OCI-LY7 (cell line): ENCODE measurements at regions not wholly inside any gene's neighbourhood (a gene's known extent, or its start where the extent isn't known, plus 50 kb on each side); places are given as distances from the start of the nearest gene placed in this dataset.

ENCODE experiments used
- BruUV-seq: library from RNA; stranded (reverse); fragments of 400-500 nt; replicated peaks from 2 replicates; lab custom pipeline; 2021; lab: Mats Ljungman, UMichigan
- CTCF ChIA-PET: fragments of 300-600 bp; sonication (Branson Sonifier 250); formaldehyde crosslinking; loops from one replicate; lab custom pipeline; 2022; ENCODE audit warnings: antibody characterized with exemption; ENCODE audit not compliant: unreplicated experiment; lab: Charles Lee
- POLR2A ChIA-PET: fragments of 300-600 bp; sonication (Branson Sonifier 250); formaldehyde crosslinking; loops from one replicate; lab custom pipeline; 2022; ENCODE audit warnings: antibody characterized with exemption; lab: Charles Lee
- DNase-seq: peaks from one replicate; pipeline ENCODE4 v3.0.0-alpha.2; 2015; ENCODE audit warnings: low spot score
- H2AFZ ChIP-seq: fragments of 200-600 bp; sonication (generic), shearing (Covaris generic); 2 replicates; pipeline ENCODE4 v1.6.1; 2014; ENCODE audit warnings: mild to moderate bottlenecking, antibody characterized with exemption, low read length, moderate library complexity
- H3K27ac ChIP-seq: fragments of 200-600 bp; sonication (generic); 2 replicates; pipeline ENCODE4 v1.5.1; 2014; ENCODE audit warnings: mixed run types, low read depth, mild to moderate bottlenecking, moderate library complexity, low read length, inconsistent platforms; ENCODE audit not compliant: poor library complexity, severe bottlenecking
- H3K36me3 ChIP-seq: fragments of 200-600 bp; sonication (generic); 2 replicates; pipeline ENCODE4 v1.6.1; 2014; ENCODE audit warnings: mild to moderate bottlenecking, antibody characterized with exemption, low read length, moderate library complexity, mixed read lengths; ENCODE audit not compliant: insufficient read depth
- H3K4me1 ChIP-seq: fragments of 200-600 bp; sonication (generic); 2 replicates; pipeline ENCODE4 v1.5.1; 2014; ENCODE audit warnings: mild to moderate bottlenecking, low read length; ENCODE audit not compliant: insufficient read depth, poor library complexity, severe bottlenecking
- H3K4me2 ChIP-seq: fragments of 200-600 bp; sonication (generic); 2 replicates; pipeline ENCODE4 v1.6.1; 2014; ENCODE audit warnings: mild to moderate bottlenecking, low read length
- H3K4me3 ChIP-seq: fragments of 200-600 bp; sonication (generic); 2 replicates; pipeline ENCODE4 v1.5.1; 2014; ENCODE audit warnings: mild to moderate bottlenecking, low read depth, low read length; ENCODE audit not compliant: poor library complexity, severe bottlenecking
- H3K79me2 ChIP-seq: fragments of 200-600 bp; sonication (generic); 2 replicates; pipeline ENCODE4 v1.6.1; 2016; ENCODE audit warnings: low read depth, mild to moderate bottlenecking, low read length, moderate library complexity, mixed read lengths; ENCODE audit not compliant: insufficient read depth
- H3K9me2 ChIP-seq: fragments of 200-600 bp; sonication (generic); 2 replicates; pipeline ENCODE4 v1.6.1; 2016; ENCODE audit warnings: mild to moderate bottlenecking, low read length, mixed read lengths; ENCODE audit not compliant: insufficient read depth
- H3K9me3 ChIP-seq: fragments of 200-600 bp; sonication (generic); 2 replicates; pipeline ENCODE4 v1.6.1; 2014; ENCODE audit warnings: mild to moderate bottlenecking, mixed run types, low read length, mixed read lengths
- H4K20me1 ChIP-seq: fragments of 200-600 bp; sonication (generic); 2 replicates; pipeline ENCODE4 v1.6.1; 2014; ENCODE audit warnings: mild to moderate bottlenecking, antibody characterized with exemption, low read length, moderate library complexity, mixed read lengths; ENCODE audit not compliant: insufficient read depth
- CTCF ChIP-seq: fragments of 200-600 bp; sonication (generic); conservative IDR thresholded peaks from 2 replicates; pipeline ENCODE4 v1.5.1; 2014; ENCODE audit warnings: mild to moderate bottlenecking, antibody characterized with exemption, low read length, moderate library complexity, mixed read lengths
- EZH2phosphoT487 ChIP-seq: fragments of 200-600 bp; sonication (generic); IDR thresholded peaks from 2 replicates; pipeline ENCODE4 v1.6.1; 2018; ENCODE audit warnings: low read depth, borderline replicate concordance, mild to moderate bottlenecking, mixed run types, antibody characterized with exemption, low read length, moderate library complexity, mixed read lengths
- intact Hi-C: fragments of 100-400 bp; cut with micrococcal nuclease; formaldehyde crosslinking; loops from one replicate; pipeline ENCODE4 v1.10.0; 2022; ENCODE audit not compliant: unreplicated experiment

GRCh38 chr1:183711165-183711682 lies 58.1 kb upstream of the APOBEC4 start:
- ChIA-PET POLR2A (interaction anchor here (0.7 kb wide), 1 partner anchor 163 kb away, joined by 3 read pairs; no protein-coding TSS in a partner anchor), CTCF (no interaction called here)
- no peaks in the 10 kb centered on the region for H3K79me2 ChIP-seq
- H3K9me3 ChIP-seq, result no peaks in the 10 kb centered on the region
- H3K36me3 ChIP-seq, result no peaks in the 10 kb centered on the region
- no peak overlapping the region for H2AFZ ChIP-seq
- H3K4me3 ChIP-seq, result no peak overlapping the region
- DNase-seq, result no peak
- intact Hi-C loops, result no loop called here
- H3K27ac ChIP-seq, result no peak overlapping the region
- no peaks in the 10 kb centered on the region for H4K20me1 ChIP-seq
- BruUV-seq, result no TSS peak
- no peaks in the 10 kb centered on the region for H3K9me2 ChIP-seq
- no peak overlapping the region for H3K4me2 ChIP-seq
- no peaks in the 10 kb centered on the region for H3K4me1 ChIP-seq
- no peak for TF ChIP-seq EZH2phosphoT487
- TF ChIP-seq CTCF, result no peak

DNA sequence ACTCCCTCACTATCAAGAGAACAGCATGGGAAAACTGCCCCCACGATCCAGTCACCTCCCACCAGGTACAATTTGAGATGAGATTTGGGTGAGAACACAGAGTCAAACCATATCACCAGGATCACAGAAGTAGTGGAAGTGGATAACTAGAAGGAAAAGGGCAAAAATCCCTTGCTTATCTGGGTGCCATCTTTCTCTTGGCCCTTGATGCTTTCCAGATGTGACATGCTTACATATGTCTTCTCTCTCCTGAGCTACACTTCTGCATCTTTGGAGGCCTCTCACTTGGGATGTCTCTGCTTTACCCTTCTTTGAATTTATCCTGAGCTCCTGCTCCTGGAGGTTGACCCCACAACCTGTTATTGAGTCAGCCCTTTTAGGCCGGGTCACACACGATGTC lies 57.6 kb upstream of the APOBEC4 start:
- Histone ChIP-seq H3K9me2 (no peaks in the 10 kb centered on the region), H3K9me3 (no peaks in the 10 kb centered on the region), H3K4me1 (no peaks in the 10 kb centered on the region), H3K79me2 (no peaks in the 10 kb centered on the region), H3K4me2 (no peak overlapping the region), H3K36me3 (no peaks in the 10 kb centered on the region), H3K4me3 (no peak overlapping the region), H3K27ac (no peak overlapping the region), H2AFZ (no peak overlapping the region), H4K20me1 (no peaks in the 10 kb centered on the region)
- no peak for DNase-seq
- ChIA-PET POLR2A (no interaction called here), CTCF (no interaction called here)
- TF ChIP-seq EZH2phosphoT487, result no peak
- no peak for TF ChIP-seq CTCF
- no TSS peak for BruUV-seq
- intact Hi-C loops, result no loop called here

DNA sequence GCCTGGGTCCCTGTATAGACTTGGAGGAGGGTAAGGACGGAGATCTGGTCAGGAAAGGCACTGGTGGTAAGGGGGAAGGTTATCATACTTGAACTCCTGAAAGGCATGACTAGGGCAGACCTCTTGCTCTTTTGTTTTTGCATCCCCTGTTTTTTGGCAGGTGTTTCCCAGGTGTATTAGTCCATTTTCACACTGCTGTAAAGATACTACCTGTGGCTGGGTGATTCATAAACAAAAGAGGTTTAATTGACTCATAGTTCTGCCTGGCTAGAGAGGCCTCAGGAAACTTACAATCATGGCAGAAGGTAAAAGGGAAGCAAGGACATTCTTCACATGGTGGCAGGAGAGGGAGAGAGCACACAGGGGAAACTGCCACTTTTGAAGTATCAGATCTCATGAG lies 57.2 kb upstream of the APOBEC4 start:
- POLR2A ChIA-PET, result no interaction called here

More for the DNA sequence above, 57.2 kb upstream of the APOBEC4 start:
- Histone ChIP-seq H3K4me1 (no peaks in the 10 kb centered on the region), H3K36me3 (no peaks in the 10 kb centered on the region), H4K20me1 (no peaks in the 10 kb centered on the region), H3K27ac (no peak overlapping the region), H3K9me3 (no peaks in the 10 kb centered on the region), H2AFZ (no peak overlapping the region), H3K4me3 (no peak overlapping the region), H3K4me2 (no peak overlapping the region), H3K79me2 (no peaks in the 10 kb centered on the region), H3K9me2 (no peaks in the 10 kb centered on the region)
- TF ChIP-seq EZH2phosphoT487 (no peak), CTCF (no peak)
- no peak for DNase-seq
- intact Hi-C loops, result no loop called here
- CTCF ChIA-PET, result no interaction called here
- no TSS peak for BruUV-seq
